NB4 (cell line): ENCODE measurements at regions not wholly inside any gene's neighbourhood (a gene's known extent, or its start where the extent isn't known, plus 50 kb on each side); places are given as distances from the start of the nearest gene placed in this dataset.

Experiments
- DNase-seq: peaks from one replicate; pipeline ENCODE4 v3.0.0; 2010; ENCODE audit warnings: low read depth
- H3K4me3 ChIP-seq: one replicate; pipeline ENCODE4 v1.5.1; 2011; ENCODE audit warnings: mild to moderate bottlenecking, low read depth, low read length, moderate library complexity
- MAX ChIP-seq: IDR thresholded peaks from 2 replicates; pipeline ENCODE4 v1.6.1; 2011; ENCODE audit warnings: low read depth, low read length
- MYC ChIP-seq: IDR thresholded peaks from 2 replicates; pipeline ENCODE4 v1.6.1; 2011; ENCODE audit warnings: low read depth, low read length
- POLR2A ChIP-seq: IDR thresholded peaks from 2 replicates; pipeline ENCODE4 v1.6.1; 2011; ENCODE audit warnings: mild to moderate bottlenecking; ENCODE audit not compliant: insufficient read length; ENCODE audit errors: extremely low read depth
- TF ChIP-seq, protein P1 (sequence below): IDR thresholded peaks from one replicate; pipeline ENCODE4 v1.5.1; 2012; ENCODE audit warnings: low read depth, low read length

GRCh38 chr13:85567909-85568308 is 231.3 kb downstream of the SLITRK6 start:
- H3K4me3 ChIP-seq = no peak overlapping the region
- TF ChIP-seq MYC (no peak), MAX (no peak), POLR2A (no peak)
- TF ChIP-seq, protein P1, sequence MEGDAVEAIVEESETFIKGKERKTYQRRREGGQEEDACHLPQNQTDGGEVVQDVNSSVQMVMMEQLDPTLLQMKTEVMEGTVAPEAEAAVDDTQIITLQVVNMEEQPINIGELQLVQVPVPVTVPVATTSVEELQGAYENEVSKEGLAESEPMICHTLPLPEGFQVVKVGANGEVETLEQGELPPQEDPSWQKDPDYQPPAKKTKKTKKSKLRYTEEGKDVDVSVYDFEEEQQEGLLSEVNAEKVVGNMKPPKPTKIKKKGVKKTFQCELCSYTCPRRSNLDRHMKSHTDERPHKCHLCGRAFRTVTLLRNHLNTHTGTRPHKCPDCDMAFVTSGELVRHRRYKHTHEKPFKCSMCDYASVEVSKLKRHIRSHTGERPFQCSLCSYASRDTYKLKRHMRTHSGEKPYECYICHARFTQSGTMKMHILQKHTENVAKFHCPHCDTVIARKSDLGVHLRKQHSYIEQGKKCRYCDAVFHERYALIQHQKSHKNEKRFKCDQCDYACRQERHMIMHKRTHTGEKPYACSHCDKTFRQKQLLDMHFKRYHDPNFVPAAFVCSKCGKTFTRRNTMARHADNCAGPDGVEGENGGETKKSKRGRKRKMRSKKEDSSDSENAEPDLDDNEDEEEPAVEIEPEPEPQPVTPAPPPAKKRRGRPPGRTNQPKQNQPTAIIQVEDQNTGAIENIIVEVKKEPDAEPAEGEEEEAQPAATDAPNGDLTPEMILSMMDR = no peak
- no peak for DNase-seq

DNA sequence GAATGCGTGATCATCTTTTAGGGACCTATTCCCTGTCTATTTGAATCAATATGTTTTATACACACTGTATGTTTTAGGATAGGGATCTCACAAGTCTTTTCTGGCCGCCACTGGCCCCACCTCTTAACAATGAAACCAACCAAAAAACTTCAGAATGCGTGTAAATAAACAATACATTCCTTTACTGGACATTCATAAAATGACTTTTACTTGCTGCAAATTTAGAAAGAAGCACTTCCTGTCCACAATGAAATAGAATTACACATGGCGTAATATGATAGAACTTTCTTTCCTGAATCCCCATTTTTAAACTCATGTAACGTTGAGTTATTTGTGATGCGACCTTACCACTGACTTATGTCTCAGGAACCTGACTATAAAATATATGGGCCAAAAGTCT is 233.6 kb downstream of the SLITRK6 start:
- DNase-seq = no peak
- TF ChIP-seq MYC = no peak
- TF ChIP-seq, protein P1 = no peak
- TF ChIP-seq POLR2A = no peak
- TF ChIP-seq MAX = no peak
- H3K4me3 ChIP-seq = no peak overlapping the region

DNA sequence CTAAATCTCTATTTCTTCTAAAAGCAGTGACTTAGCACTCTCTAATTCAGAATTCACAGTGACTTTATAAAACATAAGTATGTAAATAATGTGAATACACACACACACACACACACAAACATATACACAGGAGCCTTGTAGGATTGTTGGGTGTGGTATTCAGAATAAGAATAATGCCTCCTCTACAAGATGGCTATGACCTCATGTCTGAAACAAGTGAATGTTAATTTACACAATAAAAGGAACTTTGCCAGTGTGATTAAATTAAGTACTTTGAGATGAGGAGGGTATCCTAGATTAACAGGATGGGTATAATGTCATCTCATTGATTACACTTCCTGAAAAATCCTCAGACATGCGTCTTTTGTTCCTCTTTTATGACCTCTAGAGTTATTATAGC is 234.6 kb downstream of the SLITRK6 start:
- H3K4me3 ChIP-seq = no peak overlapping the region
- no peak for TF ChIP-seq POLR2A
- TF ChIP-seq MYC = no peak
- TF ChIP-seq, protein P1 = no peak
- no peak for TF ChIP-seq MAX
- DNase-seq = no peak

DNA sequence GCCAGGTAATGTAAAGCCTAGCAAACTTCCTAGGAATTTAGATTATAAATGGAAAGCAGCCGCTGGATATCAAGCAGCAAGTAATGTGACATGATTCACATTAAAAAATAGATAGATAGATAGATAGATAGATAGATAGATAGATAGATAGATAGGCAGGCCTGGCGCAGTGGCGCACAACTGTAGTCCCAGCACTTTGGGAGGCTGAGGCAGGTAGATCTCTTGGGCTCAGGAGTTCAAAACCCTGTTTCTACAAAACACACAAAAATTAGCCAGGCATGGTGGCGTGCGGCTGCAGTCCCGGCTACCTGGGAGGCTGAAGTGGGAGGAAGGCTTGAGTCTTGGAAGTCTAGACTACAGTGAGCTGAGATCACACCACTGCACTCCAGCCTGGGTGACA is 236.9 kb downstream of the SLITRK6 start:
- no peak for DNase-seq
- no peak overlapping the region for H3K4me3 ChIP-seq
- TF ChIP-seq POLR2A = no peak
- TF ChIP-seq, protein P1 = no peak
- TF ChIP-seq MAX = no peak
- no peak for TF ChIP-seq MYC

DNA sequence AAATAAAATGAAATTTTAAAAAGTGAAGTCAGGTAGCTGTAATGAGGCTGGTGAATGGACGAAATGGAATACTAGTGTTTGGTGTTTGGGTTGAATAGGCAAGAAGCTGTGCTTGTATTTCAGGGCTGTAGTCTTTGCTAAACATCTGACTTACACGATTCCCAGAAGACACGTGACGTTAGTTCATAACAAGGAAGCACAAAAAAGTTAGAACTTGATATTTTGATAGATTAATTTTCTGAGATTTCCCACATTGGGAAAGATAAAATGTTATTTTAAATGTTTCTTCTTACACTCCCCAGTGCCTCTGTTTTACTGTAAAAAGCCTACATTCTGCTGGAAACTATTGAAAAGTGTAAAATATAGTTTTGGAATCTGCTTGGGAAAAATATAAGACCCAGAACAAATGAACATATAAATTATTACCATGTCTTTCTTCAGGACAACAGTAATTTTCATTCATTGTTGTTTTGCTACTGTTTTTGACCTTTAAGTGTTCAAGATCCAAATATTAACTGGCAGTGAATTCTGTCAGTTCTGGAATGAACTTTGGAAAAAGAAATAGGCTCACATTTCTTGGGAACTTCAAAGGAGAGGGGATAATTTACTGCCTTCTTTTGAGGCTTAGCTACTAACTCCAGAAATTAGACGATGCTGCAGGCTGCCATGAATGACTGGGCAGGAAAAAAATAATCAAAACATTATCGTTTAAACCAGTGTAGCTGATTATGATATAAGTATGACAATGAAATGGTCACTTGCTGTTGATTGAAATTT is 241.3 kb downstream of the SLITRK6 start:
- no peak overlapping the region for H3K4me3 ChIP-seq
- no peak for TF ChIP-seq MAX
- TF ChIP-seq, protein P1 = no peak
- no peak for TF ChIP-seq MYC
- TF ChIP-seq POLR2A = no peak
- DNase-seq = no peak
